Coronary artery (tissue), 2 donors: ENCODE measurements at regions not wholly inside any gene's neighbourhood (a gene's known extent, or its start where the extent isn't known, plus 50 kb on each side); places are given as distances from the start of the nearest gene placed in this dataset.
A peak's percentile ranks its signal among the peaks of the same experiment; 100 is the strongest.

Experiments
- DNase-seq: peaks from one replicate; pipeline ENCODE4 v3.0.0-alpha.2; 2017; ENCODE audit warnings: low spot score
- H3K27ac ChIP-seq, 2 donors: fragments of 200-600 bp; sonication (generic); one replicate each; pipeline ENCODE4 v1.5.1; 2016 to 2019
- H3K4me3 ChIP-seq: fragments of 200-600 bp; sonication (generic); 2 replicates; pipeline ENCODE4 v1.5.1; 2016; ENCODE audit warnings: mild to moderate bottlenecking, moderate library complexity
- CTCF ChIP-seq: fragments of 200-600 bp; sonication (generic); IDR thresholded peaks from one replicate; pipeline ENCODE4 v1.5.1; 2019; ENCODE audit warnings: antibody characterized with exemption

GRCh38 chr18:41406834-41407233 lies 548.2 kb upstream of the PIK3C3 start:
- no peak for TF ChIP-seq CTCF
- H3K27ac ChIP-seq, result no peak overlapping the region
- H3K4me3 ChIP-seq, result no peak overlapping the region
- DNase-seq, result no peak

- Histone ChIP-seq H3K27ac (no peak overlapping the region), H3K4me3 (no peak overlapping the region)
- DNase-seq, result no peak
- TF ChIP-seq CTCF, result no peak
Measured at GRCh38 chr18:41396861-41397260, 558.2 kb upstream of the PIK3C3 start.

GRCh38 chr18:41396211-41396610 lies 558.8 kb upstream of the PIK3C3 start:
- H3K27ac ChIP-seq, result no peak overlapping the region
- TF ChIP-seq CTCF, result no peak
- DNase-seq, result no peak
- H3K4me3 ChIP-seq, result no peak overlapping the region

- no peak for TF ChIP-seq CTCF
- Histone ChIP-seq H3K27ac (no peak overlapping the region), H3K4me3 (no peak overlapping the region)
- no peak for DNase-seq
Measured at GRCh38 chr18:41395695-41396094, 559.3 kb upstream of the PIK3C3 start.

GRCh38 chr18:41391616-41392595 lies 563.1 kb upstream of the PIK3C3 start:
- Histone ChIP-seq H3K4me3 (peak overlapping the region; percentile 36), H3K27ac (no peak overlapping the region)
- DNase-seq, result peak; percentile 71
- TF ChIP-seq CTCF, result peak; percentile 33

GRCh38 chr18:41390309-41390708 lies 564.7 kb upstream of the PIK3C3 start:
- Histone ChIP-seq H3K4me3 (no peak overlapping the region), H3K27ac (no peak overlapping the region)
- no peak for DNase-seq
- TF ChIP-seq CTCF, result no peak

- Histone ChIP-seq H3K4me3 (no peak overlapping the region), H3K27ac (no peak overlapping the region)
- no peak for TF ChIP-seq CTCF
- no peak for DNase-seq
Measured at GRCh38 chr18:41378598-41378997, 576.4 kb upstream of the PIK3C3 start.
